CD4-positive, alpha-beta memory T cell (primary cell): ENCODE measurements at regions not wholly inside any gene's neighbourhood (a gene's known extent, or its start where the extent isn't known, plus 50 kb on each side); places are given as distances from the start of the nearest gene placed in this dataset.
A peak's percentile ranks its signal among the peaks of the same experiment; 100 is the strongest.

Source experiments
- CTCF ChIA-PET: fragments of 350-600 bp; sonication (Branson Sonifier 250); formaldehyde crosslinking; loops from one replicate; lab custom pipeline; 2021; ENCODE audit warnings: inconsistent platforms; ENCODE audit not compliant: partially characterized antibody; lab: Charles Lee
- POLR2A ChIA-PET: fragments of 350-600 bp; sonication (Branson Sonifier 250); formaldehyde crosslinking; loops from one replicate; lab custom pipeline; 2021; ENCODE audit not compliant: partially characterized antibody; lab: Charles Lee
- DNase-seq, 5 donors: peaks; one replicate each; pipeline versions ENCODE4 v3.0.0 to v3.0.0-alpha.2; 2020 to 2022; ENCODE audit warnings: mixed read lengths in 1 of 5
- H3K27ac ChIP-seq: one replicate; pipeline ENCODE4 v1.7.0; 2013; ENCODE audit warnings: low read depth, low read length
- H3K27me3 ChIP-seq: 2 replicates; pipeline ENCODE4 v1.7.0; 2013; ENCODE audit warnings: mild to moderate bottlenecking, low read length, moderate library complexity; ENCODE audit not compliant: insufficient read depth
- H3K36me3 ChIP-seq: 2 replicates; pipeline ENCODE4 v1.7.0; 2013; ENCODE audit warnings: mild to moderate bottlenecking, low read length, moderate library complexity; ENCODE audit not compliant: insufficient read depth
- H3K4me1 ChIP-seq: 2 replicates; pipeline ENCODE4 v1.7.0; 2013; ENCODE audit warnings: mild to moderate bottlenecking, low read length, moderate library complexity; ENCODE audit not compliant: insufficient read depth
- H3K4me3 ChIP-seq, 2 donors: one replicate each; pipeline ENCODE4 v1.7.0; 2013; ENCODE audit warnings: low read length in 2 of 2, mild to moderate bottlenecking in 1 of 2
- H3K9me3 ChIP-seq, 2 donors: one replicate each; pipeline ENCODE4 v1.7.0; 2013; ENCODE audit warnings: low read length in 2 of 2, control low read depth in 1 of 2; ENCODE audit not compliant: control insufficient read depth in 1 of 2
- H3K27ac Mint-ChIP-seq, 7 donors: one replicate each; pipeline ENCODE4 v1.8.0; 2020 to 2021; ENCODE audit warnings: mixed read lengths in 7 of 7, mild to moderate bottlenecking in 6 of 7, inconsistent platforms in 3 of 7, moderate library complexity in 3 of 7
- H3K27me3 Mint-ChIP-seq, 2 donors: one replicate each; pipeline ENCODE4 v1.8.0; 2020 to 2021; ENCODE audit warnings: mixed read lengths in 2 of 2
- H3K36me3 Mint-ChIP-seq, 2 donors: one replicate each; pipeline ENCODE4 v1.8.0; 2020 to 2021; ENCODE audit warnings: mixed read lengths in 2 of 2, inconsistent platforms in 1 of 2, mild to moderate bottlenecking in 1 of 2
- H3K4me1 Mint-ChIP-seq, 4 donors: one replicate each; pipeline ENCODE4 v1.8.0; 2020 to 2021; ENCODE audit warnings: mixed read lengths in 4 of 4, mild to moderate bottlenecking in 1 of 4
- H3K4me3 Mint-ChIP-seq, 8 donors: one replicate each; pipeline ENCODE4 v1.8.0; 2020 to 2021; ENCODE audit warnings: mixed read lengths in 8 of 8, mild to moderate bottlenecking in 7 of 8, moderate library complexity in 6 of 8, inconsistent platforms in 3 of 8
- H3K9me3 Mint-ChIP-seq, 8 donors: one replicate each; pipeline ENCODE4 v1.8.0; 2020 to 2021; ENCODE audit warnings: mixed read lengths in 8 of 8, mild to moderate bottlenecking in 5 of 8, inconsistent platforms in 3 of 8, moderate library complexity in 1 of 8
- intact Hi-C: fragments of 100-400 bp; cut with micrococcal nuclease; formaldehyde crosslinking; loops from one replicate; pipeline ENCODE4 v1.15.1; 2023

DNA sequence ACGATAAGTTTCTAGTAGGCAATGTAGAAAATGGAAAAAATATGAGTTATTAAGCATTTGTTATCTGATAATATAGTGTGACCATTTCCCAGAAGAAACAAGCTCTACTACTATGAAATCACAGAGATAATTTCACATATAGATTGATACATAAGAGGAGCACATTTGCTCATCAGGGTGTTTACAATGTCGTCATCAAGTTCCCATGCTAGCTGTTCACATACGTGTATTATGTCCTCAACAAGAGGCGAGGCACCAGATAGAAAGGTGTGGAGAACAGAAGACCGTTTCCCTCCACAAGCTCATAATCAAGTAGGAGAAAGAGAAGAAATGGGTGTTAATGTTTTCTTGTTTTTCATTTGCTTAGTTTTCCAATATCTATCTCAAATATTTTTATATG, 326.1 kb upstream of the ARID1B start:
- intact Hi-C loops = no loop called here
- Mint-ChIP-seq H3K27me3 (peaks cover 0 to 1% of the 10 kb centered on the region in 2 donors), H3K9me3 (peaks cover 0 to 5% (median 0%) of the 10 kb centered on the region in 8 donors), H3K36me3 (no peaks in the 10 kb centered on the region), H3K4me3 (no peak overlapping the region), H3K27ac (no peak overlapping the region), H3K4me1 (no peaks in the 10 kb centered on the region)
- ChIA-PET CTCF (interaction anchor here (0.6 kb wide), 1 partner anchor 14 kb away, joined by 3 read pairs; no protein-coding TSS in a partner anchor), POLR2A (no interaction called here)
- H3K4me3 ChIP-seq = no peak overlapping the region
- no peak overlapping the region for H3K27ac ChIP-seq
- H3K4me1 ChIP-seq = no peaks in the 10 kb centered on the region
- no peak for DNase-seq
- no peaks in the 10 kb centered on the region for H3K9me3 ChIP-seq
- H3K36me3 ChIP-seq = no peaks in the 10 kb centered on the region
- no peaks in the 10 kb centered on the region for H3K27me3 ChIP-seq

DNA sequence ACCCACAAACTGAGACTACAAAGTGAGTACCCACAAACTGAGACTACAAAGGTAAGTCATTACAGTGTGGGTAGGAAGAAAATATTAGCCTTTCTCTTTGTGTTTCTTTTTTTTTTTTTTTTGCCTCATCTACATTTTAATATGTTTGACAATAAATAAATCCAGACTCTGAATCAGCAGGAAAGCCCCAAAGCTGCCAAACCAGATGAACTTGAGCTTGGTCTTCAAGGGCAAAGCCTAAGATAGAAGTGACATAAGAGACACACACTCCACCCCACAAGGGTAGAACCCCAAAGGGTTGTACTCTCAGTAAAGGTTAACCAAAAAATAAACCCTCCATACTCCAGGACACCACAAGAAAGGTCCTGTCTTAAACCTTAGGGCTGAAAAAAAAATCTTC, 326.8 kb upstream of the ARID1B start:
- peaks cover 0 to 5% (median 0%) of the 10 kb centered on the region in 8 donors for H3K9me3 Mint-ChIP-seq
- no peak overlapping the region for H3K27ac Mint-ChIP-seq
- H3K4me3 ChIP-seq = no peak overlapping the region
- H3K4me1 ChIP-seq = no peaks in the 10 kb centered on the region
- no peaks in the 10 kb centered on the region for H3K36me3 Mint-ChIP-seq
- DNase-seq = no peak
- CTCF ChIA-PET = no interaction called here
- H3K27ac ChIP-seq = no peak overlapping the region
- H3K27me3 Mint-ChIP-seq = peaks cover 0 to 1% of the 10 kb centered on the region in 2 donors
- H3K4me1 Mint-ChIP-seq = no peaks in the 10 kb centered on the region
- no peaks in the 10 kb centered on the region for H3K9me3 ChIP-seq
- no peak overlapping the region for H3K4me3 Mint-ChIP-seq
- no peaks in the 10 kb centered on the region for H3K27me3 ChIP-seq
- POLR2A ChIA-PET = no interaction called here
- H3K36me3 ChIP-seq = no peaks in the 10 kb centered on the region
- intact Hi-C loops = no loop called here

DNA sequence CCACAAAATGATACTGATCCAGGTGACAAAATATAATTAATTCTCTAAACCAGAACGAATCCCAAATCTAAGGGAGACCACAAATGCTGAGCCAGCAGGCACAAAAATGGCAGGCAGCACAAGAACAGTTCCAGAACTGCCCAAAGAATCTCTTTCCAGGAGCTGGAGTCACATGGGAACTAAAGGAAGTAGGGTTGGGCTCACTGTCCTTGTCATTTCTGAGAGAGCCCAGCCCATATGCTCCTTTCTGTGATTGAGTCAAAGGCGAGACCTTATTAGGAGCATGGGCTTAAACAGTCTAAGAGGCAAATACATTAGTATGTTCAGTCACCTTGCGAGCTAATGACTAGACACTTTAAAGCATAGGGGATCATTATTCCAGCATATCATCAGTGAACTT, 327.6 kb upstream of the ARID1B start:
- H3K9me3 Mint-ChIP-seq = peaks cover 0 to 5% (median under 1%) of the 10 kb centered on the region in 8 donors
- intact Hi-C loops = no loop called here
- no peaks in the 10 kb centered on the region for H3K9me3 ChIP-seq
- H3K27ac ChIP-seq = no peak overlapping the region
- no peaks in the 10 kb centered on the region for H3K4me1 Mint-ChIP-seq
- ChIA-PET CTCF (no interaction called here), POLR2A (no interaction called here)
- H3K36me3 ChIP-seq = no peaks in the 10 kb centered on the region
- H3K27me3 ChIP-seq = no peaks in the 10 kb centered on the region
- no peak overlapping the region for H3K4me3 Mint-ChIP-seq
- H3K27ac Mint-ChIP-seq = no peak overlapping the region
- no peak overlapping the region for H3K4me3 ChIP-seq
- H3K27me3 Mint-ChIP-seq = peaks cover 0 to 1% of the 10 kb centered on the region in 2 donors
- no peaks in the 10 kb centered on the region for H3K4me1 ChIP-seq
- H3K36me3 Mint-ChIP-seq = no peaks in the 10 kb centered on the region
- DNase-seq = no peak

DNA sequence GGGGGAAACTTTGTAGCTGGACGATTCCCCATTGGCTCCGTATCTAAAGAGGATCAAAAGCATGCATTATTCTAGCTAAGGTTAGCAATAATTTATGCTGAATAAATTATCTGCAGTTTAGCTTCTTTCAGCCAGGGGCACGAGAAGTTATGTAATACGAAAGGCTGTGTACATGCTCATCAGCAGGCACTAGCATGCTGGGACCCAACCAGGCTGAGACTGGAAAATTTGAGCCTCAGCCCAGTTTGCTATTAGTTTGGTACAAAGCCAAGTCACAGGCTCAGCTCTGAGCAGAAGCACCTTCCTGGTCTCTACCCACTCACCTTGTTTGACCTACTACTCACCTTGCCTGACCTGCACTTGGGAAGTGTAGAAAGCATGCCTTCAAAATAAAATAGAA, 328.1 kb upstream of the ARID1B start:
- ChIA-PET CTCF (no interaction called here), POLR2A (no interaction called here)
- Mint-ChIP-seq H3K4me3 (no peak overlapping the region), H3K27me3 (peaks cover 1 to 2% of the 10 kb centered on the region in 2 donors), H3K4me1 (no peaks in the 10 kb centered on the region), H3K27ac (no peak overlapping the region), H3K36me3 (no peaks in the 10 kb centered on the region), H3K9me3 (peaks cover 0 to 6% (median under 1%) of the 10 kb centered on the region in 8 donors)
- no peak for DNase-seq
- Histone ChIP-seq H3K4me1 (no peaks in the 10 kb centered on the region), H3K27me3 (no peaks in the 10 kb centered on the region), H3K27ac (no peak overlapping the region), H3K9me3 (no peaks in the 10 kb centered on the region), H3K36me3 (no peaks in the 10 kb centered on the region), H3K4me3 (no peak overlapping the region)
- intact Hi-C loops = no loop called here

DNA sequence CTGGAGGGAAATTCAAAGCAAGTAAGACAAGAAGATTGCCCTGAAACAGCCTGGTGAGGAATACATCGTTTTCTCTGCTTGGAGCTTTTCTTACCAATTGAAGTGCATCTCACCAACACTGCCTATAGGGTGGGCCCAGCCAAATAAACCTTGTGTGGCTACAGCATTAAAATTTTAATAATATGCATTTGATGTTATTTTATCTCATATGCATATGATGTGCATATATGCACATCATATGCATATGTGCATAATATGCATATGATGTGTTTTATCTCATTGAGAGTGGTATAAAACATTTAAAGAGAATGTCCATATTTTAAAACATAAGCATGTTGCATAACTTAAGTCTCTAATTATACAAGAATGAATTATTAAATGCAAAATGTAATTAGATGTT, 328.6 kb upstream of the ARID1B start:
- Mint-ChIP-seq H3K27ac (no peak overlapping the region), H3K27me3 (peaks cover 1 to 2% of the 10 kb centered on the region in 2 donors), H3K36me3 (no peaks in the 10 kb centered on the region), H3K4me3 (no peak overlapping the region), H3K4me1 (no peaks in the 10 kb centered on the region), H3K9me3 (peaks cover 0 to 6% (median under 1%) of the 10 kb centered on the region in 8 donors)
- no peak overlapping the region for H3K4me3 ChIP-seq
- H3K27ac ChIP-seq = no peak overlapping the region
- intact Hi-C loops = no loop called here
- DNase-seq = no peak
- H3K27me3 ChIP-seq = no peaks in the 10 kb centered on the region
- H3K36me3 ChIP-seq = no peaks in the 10 kb centered on the region
- H3K9me3 ChIP-seq = no peaks in the 10 kb centered on the region
- H3K4me1 ChIP-seq = no peaks in the 10 kb centered on the region
- ChIA-PET POLR2A (no interaction called here), CTCF (no interaction called here)

DNA sequence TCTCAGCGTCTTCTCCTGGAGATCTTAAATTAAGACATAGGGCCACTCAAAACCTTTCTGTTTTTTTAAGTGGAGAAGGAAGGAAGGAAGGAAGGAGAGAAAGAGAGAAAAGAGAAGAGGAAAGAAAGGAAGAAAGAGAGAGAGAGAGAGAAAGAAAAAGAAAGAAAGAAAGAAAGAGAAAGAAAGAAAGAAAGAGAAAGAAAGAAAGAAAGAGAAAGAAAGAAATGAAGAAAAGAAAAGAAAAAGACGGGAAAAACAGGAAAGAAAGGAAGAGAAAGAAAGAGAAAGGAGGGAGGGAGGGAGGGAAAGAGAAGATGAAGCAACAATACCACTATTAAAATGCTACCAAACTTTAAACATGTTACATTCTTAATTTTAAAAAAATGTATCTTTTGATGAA, 336.5 kb upstream of the ARID1B start:
- H3K27me3 Mint-ChIP-seq = peaks cover 1 to 5% of the 10 kb centered on the region in 2 donors
- CTCF ChIA-PET = no interaction called here
- no peak overlapping the region for H3K4me3 ChIP-seq
- no peaks in the 10 kb centered on the region for H3K27me3 ChIP-seq
- H3K36me3 Mint-ChIP-seq = no peaks in the 10 kb centered on the region
- H3K9me3 ChIP-seq = no peaks in the 10 kb centered on the region
- no peaks in the 10 kb centered on the region for H3K36me3 ChIP-seq
- intact Hi-C loops = no loop called here
- peak overlapping the region in 1 of 7 donors; percentile 2 for H3K27ac Mint-ChIP-seq
- H3K9me3 Mint-ChIP-seq = peaks cover 0 to 8% (median 4%) of the 10 kb centered on the region in 8 donors
- no peak overlapping the region for H3K27ac ChIP-seq
- no peak overlapping the region for H3K4me3 Mint-ChIP-seq
- no peak for DNase-seq
- POLR2A ChIA-PET = no interaction called here
- H3K4me1 Mint-ChIP-seq = no peaks in the 10 kb centered on the region
- no peaks in the 10 kb centered on the region for H3K4me1 ChIP-seq

DNA sequence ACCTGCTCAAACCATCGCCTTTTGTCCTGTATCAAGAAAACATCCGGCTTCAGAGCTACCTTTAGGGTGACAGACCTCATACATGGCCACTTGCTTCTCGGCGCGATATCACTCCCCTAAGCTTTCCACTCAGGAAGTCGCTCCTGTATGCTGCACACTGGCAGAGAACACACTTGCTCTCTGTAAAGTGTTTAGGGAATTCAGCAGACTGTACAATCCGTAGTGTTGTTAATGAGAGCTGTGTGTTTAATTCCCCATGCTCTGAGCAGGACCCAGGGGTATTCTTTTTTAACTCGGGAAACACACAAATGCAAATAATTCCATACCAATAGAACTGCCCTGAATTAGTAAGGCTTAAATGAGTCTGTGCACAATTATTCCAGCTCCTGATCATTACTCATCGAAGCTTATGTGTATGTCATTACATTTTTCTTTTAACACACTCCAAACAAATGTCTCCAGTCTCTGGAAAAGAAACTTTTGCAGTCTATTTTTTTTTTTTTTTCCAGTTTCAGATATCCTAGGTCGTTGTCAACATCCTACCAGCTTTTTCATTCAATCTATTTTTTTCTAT, 338.7 kb upstream of the ARID1B start:
- Mint-ChIP-seq H3K4me1 (no peaks in the 10 kb centered on the region), H3K36me3 (no peaks in the 10 kb centered on the region), H3K27me3 (peaks cover 1 to 5% of the 10 kb centered on the region in 2 donors), H3K9me3 (peaks cover 0 to 7% (median 4%) of the 10 kb centered on the region in 8 donors), H3K27ac (no peak overlapping the region), H3K4me3 (no peak overlapping the region)
- POLR2A ChIA-PET = no interaction called here
- CTCF ChIA-PET = no interaction called here
- DNase-seq = no peak
- intact Hi-C loops = no loop called here
- Histone ChIP-seq H3K27ac (no peak overlapping the region), H3K27me3 (no peaks in the 10 kb centered on the region), H3K4me1 (no peaks in the 10 kb centered on the region), H3K9me3 (no peaks in the 10 kb centered on the region), H3K36me3 (no peaks in the 10 kb centered on the region), H3K4me3 (no peak overlapping the region)
